Hepatocyte (in vitro differentiated cells): ENCODE measurements at regions not wholly inside any gene's neighbourhood (a gene's known extent, or its start where the extent isn't known, plus 50 kb on each side); places are given as distances from the start of the nearest gene placed in this dataset.
"Not testable (repeated sequence)": the region's sequence is repeated elsewhere in the genome, so short reads cannot be mapped to it uniquely, and the experiment has no call there.

Experiments used
- DNase-seq: peaks from one replicate; pipeline ENCODE4 v3.0.0-alpha.2; 2016; ENCODE audit warnings: low spot score
- H2AFZ ChIP-seq: fragments of 200-600 bp; sonication (generic); 2 replicates; pipeline ENCODE4 v1.6.0; 2016; ENCODE audit warnings: antibody characterized with exemption, mild to moderate bottlenecking
- H3K27ac ChIP-seq: fragments of 200-600 bp; sonication (generic); 2 replicates; pipeline ENCODE4 v1.5.1; 2016; ENCODE audit warnings: mild to moderate bottlenecking
- H3K27me3 ChIP-seq: fragments of 200-600 bp; sonication (generic); 2 replicates; pipeline ENCODE4 v1.6.1; 2016
- H3K36me3 ChIP-seq: fragments of 200-600 bp; sonication (generic); replicated peaks from 2 replicates; pipeline ENCODE4 v1.5.1; 2016; ENCODE audit warnings: low read depth; ENCODE audit not compliant: insufficient read depth
- H3K4me1 ChIP-seq: fragments of 200-600 bp; sonication (generic); 2 replicates; pipeline ENCODE4 v1.5.1; 2016; ENCODE audit warnings: mild to moderate bottlenecking, moderate library complexity; ENCODE audit not compliant: insufficient read depth
- H3K4me2 ChIP-seq: fragments of 200-600 bp; sonication (generic); 2 replicates; pipeline ENCODE4 v1.6.0; 2016
- H3K4me3 ChIP-seq: fragments of 200-600 bp; sonication (generic); 2 replicates; pipeline ENCODE4 v1.5.1; 2016; ENCODE audit warnings: mild to moderate bottlenecking
- H3K79me2 ChIP-seq: fragments of 200-600 bp; sonication (generic); 2 replicates; pipeline ENCODE4 v1.6.0; 2017; ENCODE audit warnings: mild to moderate bottlenecking
- H3K9me2 ChIP-seq: fragments of 200-600 bp; sonication (generic); replicated peaks from 2 replicates; pipeline ENCODE4 v1.6.0; 2017; ENCODE audit warnings: mild to moderate bottlenecking; ENCODE audit not compliant: insufficient read depth
- H3K9me3 ChIP-seq: fragments of 200-600 bp; sonication (generic); 2 replicates; pipeline ENCODE4 v1.5.1; 2016; ENCODE audit warnings: low read depth, mild to moderate bottlenecking
- H4K20me1 ChIP-seq: fragments of 200-600 bp; sonication (generic); 2 replicates; pipeline ENCODE4 v1.6.0; 2016; ENCODE audit warnings: mild to moderate bottlenecking; ENCODE audit not compliant: insufficient read depth, poor library complexity, severe bottlenecking
- CTCF ChIP-seq: fragments of 200-600 bp; sonication (generic); IDR thresholded peaks from 2 replicates; pipeline ENCODE4 v1.5.1; 2016; ENCODE audit warnings: antibody characterized with exemption, mild to moderate bottlenecking; ENCODE audit not compliant: poor library complexity
- EZH2 ChIP-seq: fragments of 200-600 bp; sonication (generic); IDR thresholded peaks from 2 replicates; pipeline ENCODE4 v1.6.1; 2016; ENCODE audit warnings: antibody characterized with exemption, mild to moderate bottlenecking, borderline replicate concordance
- EZH2phosphoT487 ChIP-seq: fragments of 200-600 bp; sonication (generic); IDR thresholded peaks from one replicate; pipeline ENCODE4 v1.6.1; 2018; ENCODE audit warnings: antibody characterized with exemption, mild to moderate bottlenecking, low read depth, moderate library complexity; ENCODE audit not compliant: unreplicated experiment, severe bottlenecking
- WGBS: methylation state at CpG from one replicate; pipeline ENCODE4 v1.1.6; 2016; ENCODE audit warnings: low lambda C conversion rate; ENCODE audit errors: missing lambda C conversion rate; 5-methylcytosine and 5-hydroxymethylcytosine counted together

- Histone ChIP-seq H3K4me2 (no peak overlapping the region), H3K27ac (peak overlapping the region; percentile 59)
- 73% methylated on average over 8 of the region's 8 CpGs for WGBS
These were observed 69.1 kb downstream of the ARL6IP4 start for GRCh38 chr12:123049398-123050240.

GRCh38 chr12:123047892-123048291, 67.4 kb downstream of the ARL6IP4 start:
- not testable (repeated sequence) for H4K20me1 ChIP-seq, H3K9me3 ChIP-seq, H3K36me3 ChIP-seq, H3K79me2 ChIP-seq, H3K9me2 ChIP-seq, H3K27ac ChIP-seq, H3K27me3 ChIP-seq, H3K4me3 ChIP-seq, H2AFZ ChIP-seq, H3K4me2 ChIP-seq, DNase-seq
- 90% methylated on average over 3 of the region's 3 CpGs for WGBS
- peaks cover 32% of the 10 kb centered on the region for H3K4me1 ChIP-seq

More at GRCh38 chr12:123049398-123050240, 69.1 kb downstream of the ARL6IP4 start:
- Histone ChIP-seq H3K4me3 (no peak overlapping the region), H3K4me1 (peaks cover 19% of the 10 kb centered on the region), H3K27me3 (no peaks in the 10 kb centered on the region), H2AFZ (no peak overlapping the region), H3K9me3 (no peaks in the 10 kb centered on the region), H3K79me2 (no peaks in the 10 kb centered on the region), H3K9me2 (no peaks in the 10 kb centered on the region), H3K36me3 (no peaks in the 10 kb centered on the region), H4K20me1 (no peaks in the 10 kb centered on the region)
- TF ChIP-seq EZH2phosphoT487 (no peak), CTCF (no peak), EZH2 (no peak)
- DNase-seq: no peak

GRCh38 chr12:123047289-123047688, 66.8 kb downstream of the ARL6IP4 start:
- Histone ChIP-seq H3K9me2 (no peaks in the 10 kb centered on the region), H3K9me3 (no peaks in the 10 kb centered on the region), H3K4me2 (no peak overlapping the region), H3K4me3 (no peak overlapping the region), H3K36me3 (no peaks in the 10 kb centered on the region), H3K79me2 (no peaks in the 10 kb centered on the region), H3K27me3 (no peaks in the 10 kb centered on the region), H2AFZ (no peak overlapping the region), H4K20me1 (no peaks in the 10 kb centered on the region), H3K4me1 (peaks cover 38% of the 10 kb centered on the region), H3K27ac (no peak overlapping the region)
- DNase-seq: no peak
- TF ChIP-seq CTCF: no peak
- no peak for TF ChIP-seq EZH2phosphoT487
- no peak for TF ChIP-seq EZH2
- WGBS: 88% methylated on average over 1 of the region's 1 CpG

GRCh38 chr12:123046431-123046830, 66.0 kb downstream of the ARL6IP4 start:
- Histone ChIP-seq H3K79me2 (no peaks in the 10 kb centered on the region), H3K9me3 (no peaks in the 10 kb centered on the region), H4K20me1 (no peaks in the 10 kb centered on the region), H3K36me3 (no peaks in the 10 kb centered on the region), H2AFZ (no peak overlapping the region), H3K4me2 (no peak overlapping the region), H3K4me3 (no peak overlapping the region), H3K27me3 (no peaks in the 10 kb centered on the region), H3K4me1 (peaks cover 43% of the 10 kb centered on the region), H3K9me2 (no peaks in the 10 kb centered on the region), H3K27ac (no peak overlapping the region)
- WGBS: 78% methylated on average over 3 of the region's 3 CpGs
- TF ChIP-seq CTCF (no peak), EZH2 (no peak), EZH2phosphoT487 (no peak)
- no peak for DNase-seq
